Karpas-422 (cell line): ENCODE measurements at regions not wholly inside any gene's neighbourhood (a gene's known extent, or its start where the extent isn't known, plus 50 kb on each side); places are given as distances from the start of the nearest gene placed in this dataset.

ENCODE experiments used
- DNase-seq: peaks from one replicate; pipeline ENCODE4 v3.0.0-alpha.2; 2015
- H2AFZ ChIP-seq: fragments of 200-600 bp; sonication (generic); 2 replicates; pipeline ENCODE4 v1.6.1; 2014; ENCODE audit warnings: antibody characterized with exemption, low read length, mixed read lengths
- H3K27ac ChIP-seq: fragments of 200-600 bp; sonication (generic); 2 replicates; pipeline ENCODE4 v1.5.1; 2014; ENCODE audit warnings: mild to moderate bottlenecking, low read length, moderate library complexity
- H3K27me3 ChIP-seq: fragments of 200-600 bp; sonication (generic); 2 replicates; pipeline ENCODE4 v1.6.1; 2014; ENCODE audit warnings: low read length, mixed read lengths
- H3K36me3 ChIP-seq: fragments of 200-600 bp; sonication (generic); 2 replicates; pipeline ENCODE4 v1.6.1; 2014; ENCODE audit warnings: low read length, mixed read lengths; ENCODE audit not compliant: insufficient read depth
- H3K4me1 ChIP-seq: fragments of 200-600 bp; sonication (generic); 2 replicates; pipeline ENCODE4 v1.6.1; 2014; ENCODE audit warnings: mild to moderate bottlenecking, low read length, mixed read lengths
- H3K4me2 ChIP-seq: fragments of 200-600 bp; sonication (generic); 2 replicates; pipeline ENCODE4 v1.6.1; 2014; ENCODE audit warnings: low read length, low read depth, mild to moderate bottlenecking; ENCODE audit not compliant: poor library complexity, severe bottlenecking
- H3K4me3 ChIP-seq: fragments of 200-600 bp; sonication (generic); 2 replicates; pipeline ENCODE4 v1.5.1; 2014; ENCODE audit warnings: mild to moderate bottlenecking, antibody characterized with exemption, low read length, mixed read lengths
- H3K79me2 ChIP-seq: fragments of 200-600 bp; sonication (generic); 2 replicates; pipeline ENCODE4 v1.6.1; 2014; ENCODE audit warnings: mild to moderate bottlenecking, low read length, mixed read lengths
- H3K9ac ChIP-seq: fragments of 200-600 bp; sonication (generic); 2 replicates; pipeline ENCODE4 v1.6.0; 2014; ENCODE audit warnings: low read length
- H3K9me2 ChIP-seq: fragments of 200-600 bp; sonication (generic), shearing (Covaris generic); replicated peaks from 2 replicates; pipeline ENCODE4 v1.6.0; 2014; ENCODE audit warnings: mild to moderate bottlenecking, low read length, moderate library complexity; ENCODE audit not compliant: insufficient read depth
- H3K9me3 ChIP-seq: fragments of 300-700, 200-600 bp; sonication (generic); 2 replicates; pipeline ENCODE4 v1.6.1; 2014; ENCODE audit warnings: low read length, mixed read lengths
- H4K20me1 ChIP-seq: fragments of 200-600 bp; sonication (generic); 2 replicates; pipeline ENCODE4 v1.6.1; 2014; ENCODE audit warnings: mild to moderate bottlenecking, antibody characterized with exemption, low read length, low read depth; ENCODE audit not compliant: insufficient read depth

DNA sequence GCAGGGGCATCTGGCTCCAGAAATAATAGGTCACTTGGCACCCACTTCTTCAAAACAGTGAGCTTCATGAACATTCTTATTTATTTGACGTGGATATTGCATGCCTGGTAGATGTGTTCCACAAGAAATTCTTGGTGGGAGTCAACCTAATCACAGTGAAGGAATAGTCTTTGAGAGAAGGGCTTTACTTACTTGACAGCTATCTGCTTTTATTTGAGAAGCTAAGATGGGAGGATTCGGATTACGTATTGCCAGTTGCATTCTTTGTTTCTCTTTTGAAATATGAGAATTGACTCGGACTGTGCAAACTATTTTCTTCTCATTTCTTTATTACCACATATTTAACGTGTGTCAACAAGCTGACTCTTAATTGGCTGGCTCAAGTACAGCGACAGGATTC lies 117.2 kb downstream of the FASLG start:
- H3K9me3 ChIP-seq: no peaks in the 10 kb centered on the region
- H2AFZ ChIP-seq: no peak overlapping the region
- H3K27me3 ChIP-seq: no peaks in the 10 kb centered on the region
- no peak overlapping the region for H3K4me3 ChIP-seq
- H3K27ac ChIP-seq: no peak overlapping the region
- H4K20me1 ChIP-seq: no peaks in the 10 kb centered on the region
- no peak overlapping the region for H3K9ac ChIP-seq
- H3K4me2 ChIP-seq: no peak overlapping the region
- H3K36me3 ChIP-seq: no peaks in the 10 kb centered on the region
- DNase-seq: no peak
- no peaks in the 10 kb centered on the region for H3K79me2 ChIP-seq
- H3K9me2 ChIP-seq: no peaks in the 10 kb centered on the region
- H3K4me1 ChIP-seq: peaks cover 42% of the 10 kb centered on the region

DNA sequence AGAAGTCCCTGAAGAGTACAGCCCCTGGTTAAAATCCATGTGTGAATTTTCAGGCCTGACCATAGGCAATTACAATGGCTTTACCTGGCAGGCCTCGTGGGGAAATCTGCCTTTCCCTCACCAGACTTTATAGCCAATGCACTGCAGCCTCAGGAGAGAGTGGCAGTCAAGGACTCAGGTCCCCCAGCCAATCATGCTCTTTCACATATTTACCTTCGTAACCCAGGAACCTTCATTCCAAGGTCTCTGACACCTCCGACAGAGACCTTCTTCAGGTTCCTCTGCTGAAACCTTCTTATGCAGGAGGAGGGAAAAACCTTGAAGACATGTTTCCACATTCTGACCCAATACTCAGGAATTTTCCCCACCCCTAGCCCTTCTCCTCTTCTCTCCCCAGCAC lies 118.9 kb downstream of the FASLG start:
- peak overlapping the region; percentile 78; the same call in 1 of the 2 replicates for H3K27ac ChIP-seq
- peak overlapping the region; percentile 36; the same call in 1 of the 2 replicates for H3K4me3 ChIP-seq
- peak overlapping the region; percentile 44; the same call in 1 of the 2 replicates for H3K9ac ChIP-seq
- peak overlapping the region; percentile 46; the same call in 1 of the 2 replicates for H2AFZ ChIP-seq
- H4K20me1 ChIP-seq: no peaks in the 10 kb centered on the region
- H3K9me2 ChIP-seq: no peaks in the 10 kb centered on the region
- peaks cover 59% of the 10 kb centered on the region for H3K4me1 ChIP-seq
- peak overlapping the region; percentile 60 for H3K4me2 ChIP-seq
- H3K79me2 ChIP-seq: no peaks in the 10 kb centered on the region
- H3K36me3 ChIP-seq: no peaks in the 10 kb centered on the region
- H3K9me3 ChIP-seq: no peaks in the 10 kb centered on the region
- no peaks in the 10 kb centered on the region for H3K27me3 ChIP-seq
- no peak for DNase-seq

DNA sequence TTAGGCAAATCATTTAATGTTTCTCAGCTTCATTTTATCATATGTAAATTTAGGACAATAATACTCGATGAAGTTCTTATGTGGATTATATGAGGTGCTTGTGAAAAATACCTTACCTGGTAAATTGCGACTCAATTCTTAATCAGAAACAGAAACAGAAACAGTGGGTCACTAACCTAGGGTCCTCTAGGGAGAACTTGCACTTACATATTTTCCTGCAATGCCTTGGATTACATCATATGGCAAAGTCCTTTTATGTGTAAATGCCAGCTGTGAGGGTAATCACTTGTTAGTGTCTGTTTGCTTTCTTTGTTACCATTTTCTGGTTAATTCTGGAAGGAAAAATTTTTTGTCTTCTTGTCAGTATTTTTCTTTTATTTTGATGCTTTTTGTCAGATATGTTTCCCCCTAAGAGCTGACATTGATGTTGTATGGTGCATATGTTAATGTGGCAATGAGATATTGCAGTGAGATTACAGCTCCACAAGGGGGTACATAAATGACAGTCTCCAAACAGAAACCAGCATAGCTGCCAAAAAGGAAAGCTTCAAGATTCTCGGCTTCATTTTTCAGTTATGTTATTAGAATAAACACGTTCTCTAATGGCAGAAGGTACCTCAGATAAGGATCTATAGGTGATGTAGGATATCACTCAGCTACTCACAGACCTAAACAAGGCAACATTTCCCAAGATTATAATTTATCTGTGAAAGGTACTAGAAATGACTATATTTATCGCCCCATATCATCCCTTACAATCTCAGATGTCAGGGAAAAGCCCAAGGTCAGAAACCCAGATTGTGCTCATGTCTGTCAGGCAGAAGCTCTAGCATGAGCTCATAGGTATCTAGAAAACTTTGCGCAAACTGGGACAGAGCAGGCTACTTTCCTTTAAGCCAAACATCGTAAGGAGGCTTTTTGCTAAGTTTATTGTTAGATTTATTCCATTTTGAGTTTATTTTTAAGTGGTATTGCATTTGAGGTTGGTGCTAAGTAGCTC lies 119.9 kb downstream of the FASLG start:
- no peaks in the 10 kb centered on the region for H4K20me1 ChIP-seq
- peak overlapping the region; percentile 60 for H3K4me2 ChIP-seq
- no peaks in the 10 kb centered on the region for H3K27me3 ChIP-seq
- peak overlapping the region; percentile 78 for H3K27ac ChIP-seq
- H3K4me3 ChIP-seq: peak overlapping the region; percentile 36
- H3K9me3 ChIP-seq: no peaks in the 10 kb centered on the region
- peak; percentile 79 for DNase-seq
- H2AFZ ChIP-seq: peak overlapping the region; percentile 46
- H3K36me3 ChIP-seq: no peaks in the 10 kb centered on the region
- peaks cover 61% of the 10 kb centered on the region for H3K4me1 ChIP-seq
- H3K79me2 ChIP-seq: no peaks in the 10 kb centered on the region
- peak overlapping the region; percentile 44 for H3K9ac ChIP-seq
- H3K9me2 ChIP-seq: no peaks in the 10 kb centered on the region

DNA sequence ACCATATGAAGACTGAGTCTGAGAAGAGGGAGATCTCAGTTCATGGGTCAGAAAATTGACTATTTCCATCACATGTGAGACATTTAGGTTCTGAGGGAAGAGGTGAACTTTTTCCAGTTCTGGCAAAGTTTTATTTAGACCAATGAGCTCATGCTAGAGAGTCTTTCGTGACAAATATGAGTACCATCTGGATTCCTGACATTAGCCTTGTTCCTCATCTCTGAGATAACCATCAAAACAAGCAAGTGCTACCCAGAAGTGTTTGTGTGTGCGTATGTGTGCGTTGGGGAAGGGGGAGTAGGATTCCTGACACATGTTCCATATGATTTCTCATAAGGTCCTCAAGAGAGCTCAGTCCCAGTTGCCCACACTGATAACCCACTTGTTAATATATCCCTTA lies 120.6 kb downstream of the FASLG start:
- Histone ChIP-seq H3K9ac (peak overlapping the region; percentile 44), H3K27ac (peak overlapping the region; percentile 78), H3K4me2 (peak overlapping the region; percentile 60), H3K4me1 (peaks cover 61% of the 10 kb centered on the region), H2AFZ (peak overlapping the region; percentile 46; the same call in 1 of the 2 replicates), H3K9me3 (no peaks in the 10 kb centered on the region), H3K36me3 (no peaks in the 10 kb centered on the region), H3K79me2 (no peaks in the 10 kb centered on the region), H3K27me3 (no peaks in the 10 kb centered on the region), H4K20me1 (no peaks in the 10 kb centered on the region), H3K9me2 (no peaks in the 10 kb centered on the region), H3K4me3 (no peak overlapping the region)
- no peak for DNase-seq

DNA sequence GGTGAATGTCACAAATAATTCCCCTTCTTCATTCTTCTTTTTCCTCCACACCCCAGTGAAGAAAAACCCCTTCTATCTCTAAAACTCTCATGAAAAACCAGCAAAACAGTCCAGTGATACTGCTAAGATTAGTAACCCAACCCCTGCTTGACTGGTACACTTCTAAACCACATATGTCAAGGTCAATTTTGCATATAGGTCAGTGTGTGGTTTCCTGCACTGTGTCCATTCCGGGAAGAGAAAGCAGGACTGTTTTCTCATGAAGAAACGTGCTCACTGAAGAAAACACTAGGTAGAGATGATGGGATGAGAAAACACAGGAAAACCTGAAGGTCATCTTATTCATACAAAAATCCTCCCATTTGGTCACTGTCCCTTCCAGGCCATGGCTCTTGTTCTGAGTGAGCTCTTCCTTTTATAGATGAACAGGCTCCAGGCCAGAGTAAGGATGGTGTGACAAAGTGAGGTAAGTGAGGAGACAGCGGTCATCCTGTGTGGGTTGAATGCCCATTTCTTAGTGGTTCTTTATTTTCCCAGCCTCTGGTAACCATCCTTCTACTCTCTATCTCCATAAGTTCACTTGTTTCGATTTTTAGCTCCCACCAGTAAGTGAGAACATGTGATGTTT lies 122.7 kb downstream of the FASLG start:
- DNase-seq: peak; percentile 50
- Histone ChIP-seq H3K36me3 (no peaks in the 10 kb centered on the region), H3K9ac (peak overlapping the region; percentile 54), H4K20me1 (no peaks in the 10 kb centered on the region), H3K9me3 (no peaks in the 10 kb centered on the region), H3K79me2 (no peaks in the 10 kb centered on the region), H3K4me3 (peak overlapping the region; percentile 50), H3K27me3 (no peaks in the 10 kb centered on the region), H3K4me2 (peak overlapping the region; percentile 72), H2AFZ (peak overlapping the region; percentile 82; the same call in 1 of the 2 replicates), H3K9me2 (no peaks in the 10 kb centered on the region), H3K27ac (peak overlapping the region; percentile 78), H3K4me1 (peaks cover 61% of the 10 kb centered on the region)

DNA sequence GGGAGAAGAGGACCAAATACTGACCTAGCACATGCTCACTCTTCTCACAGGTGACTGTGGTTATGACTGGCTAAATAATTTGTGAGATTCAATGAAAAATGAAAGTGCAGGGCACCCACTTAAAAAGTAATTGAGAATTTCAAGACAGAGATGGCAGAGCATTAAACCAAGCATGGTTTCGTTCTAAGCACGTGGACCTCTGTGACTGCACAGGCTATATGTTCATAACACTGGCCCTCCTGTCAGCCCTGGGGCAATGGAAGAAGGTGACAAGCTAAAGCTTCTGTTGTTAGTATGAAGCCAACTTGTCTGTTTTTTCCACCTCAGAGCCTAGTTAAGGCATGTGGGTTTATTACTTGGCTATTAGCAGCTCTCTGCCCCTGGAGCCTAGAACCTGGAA lies 130.9 kb downstream of the FASLG start:
- peaks cover 19% of the 10 kb centered on the region for H3K4me1 ChIP-seq
- no peaks in the 10 kb centered on the region for H3K9me2 ChIP-seq
- peaks cover 9% of the 10 kb centered on the region for H3K36me3 ChIP-seq
- DNase-seq: no peak
- H3K9ac ChIP-seq: no peak overlapping the region
- H3K27ac ChIP-seq: no peak overlapping the region
- H3K4me3 ChIP-seq: no peak overlapping the region
- no peak overlapping the region for H3K4me2 ChIP-seq
- no peaks in the 10 kb centered on the region for H4K20me1 ChIP-seq
- no peaks in the 10 kb centered on the region for H3K79me2 ChIP-seq
- no peaks in the 10 kb centered on the region; the same call in 1 of the 2 replicates for H3K9me3 ChIP-seq
- no peak overlapping the region for H2AFZ ChIP-seq
- no peaks in the 10 kb centered on the region for H3K27me3 ChIP-seq

DNA sequence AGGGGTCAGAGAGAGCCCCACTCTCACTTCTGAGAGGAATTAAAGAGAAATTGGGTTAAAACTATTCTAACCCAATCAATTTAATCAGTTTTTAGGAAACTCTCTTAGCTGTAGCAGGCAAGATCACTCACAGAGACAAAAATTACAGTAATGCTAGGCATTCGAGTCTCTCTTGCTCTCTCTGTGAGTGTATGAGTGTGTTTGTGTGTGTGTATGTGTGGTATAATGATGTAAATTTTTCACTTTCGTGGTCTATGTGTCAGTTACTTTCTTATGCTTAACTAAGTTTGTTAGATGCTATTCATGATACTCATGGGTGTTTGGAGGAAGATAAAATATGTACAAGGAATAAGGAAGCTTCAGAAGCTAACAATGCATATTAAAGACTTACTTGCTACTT lies 131.3 kb downstream of the FASLG start:
- Histone ChIP-seq H3K79me2 (no peaks in the 10 kb centered on the region), H3K27ac (no peak overlapping the region), H3K9ac (no peak overlapping the region), H3K9me2 (no peaks in the 10 kb centered on the region), H3K4me3 (no peak overlapping the region), H3K27me3 (no peaks in the 10 kb centered on the region), H3K4me1 (peaks cover 19% of the 10 kb centered on the region), H2AFZ (no peak overlapping the region), H4K20me1 (no peaks in the 10 kb centered on the region), H3K9me3 (no peaks in the 10 kb centered on the region; the same call in 1 of the 2 replicates), H3K4me2 (no peak overlapping the region), H3K36me3 (peaks cover 9% of the 10 kb centered on the region)
- no peak for DNase-seq

DNA sequence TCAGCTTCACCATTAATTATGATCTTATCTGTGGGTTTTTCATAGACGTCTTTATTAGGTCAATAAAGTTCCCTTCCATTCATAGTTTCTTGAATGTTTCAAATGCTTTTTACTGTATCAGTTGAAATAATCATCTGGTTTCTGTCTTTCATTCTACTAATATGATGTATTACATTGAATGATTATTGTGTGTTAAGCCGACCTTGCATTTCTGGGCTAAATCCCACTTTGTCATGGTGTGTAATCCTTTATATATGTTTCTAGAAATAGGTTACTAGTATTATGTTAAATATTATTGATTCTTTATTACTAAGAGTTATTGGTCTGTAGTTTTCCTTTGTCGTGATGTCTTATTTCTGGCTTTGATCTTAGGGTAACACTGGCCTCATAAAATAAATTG lies 134.9 kb downstream of the FASLG start:
- no peaks in the 10 kb centered on the region for H3K79me2 ChIP-seq
- H3K36me3 ChIP-seq: peaks cover 9% of the 10 kb centered on the region
- no peaks in the 10 kb centered on the region for H3K27me3 ChIP-seq
- H3K27ac ChIP-seq: no peak overlapping the region
- no peak overlapping the region for H3K9ac ChIP-seq
- no peak overlapping the region for H2AFZ ChIP-seq
- no peaks in the 10 kb centered on the region for H3K9me2 ChIP-seq
- H3K4me3 ChIP-seq: no peak overlapping the region
- H3K9me3 ChIP-seq: no peaks in the 10 kb centered on the region; the same call in 1 of the 2 replicates
- H3K4me1 ChIP-seq: peaks cover 19% of the 10 kb centered on the region
- no peak for DNase-seq
- no peak overlapping the region for H3K4me2 ChIP-seq
- no peaks in the 10 kb centered on the region for H4K20me1 ChIP-seq
